Thyroid gland (tissue), 4 donors: ENCODE measurements at regions not wholly inside any gene's neighbourhood (a gene's known extent, or its start where the extent isn't known, plus 50 kb on each side); places are given as distances from the start of the nearest gene placed in this dataset.

ENCODE experiments used
- CTCF ChIP-seq, 6 experiments: fragments of 200-600 bp in 3 of 6; fragments of 450-650 bp in 3 of 6; sonication (generic) in 3 of 6; IDR thresholded peaks; one replicate each; pipeline ENCODE4 v1.5.1; 2016 to 2019; ENCODE audit warnings: antibody characterized with exemption in 6 of 6, mild to moderate bottlenecking in 2 of 6, inconsistent platforms in 1 of 6, moderate library complexity in 1 of 6
- POLR2A ChIP-seq, 2 donors: fragments of 450-650 bp; IDR thresholded peaks; one replicate each; pipeline ENCODE4 v1.6.1; 2017; ENCODE audit warnings: antibody characterized with exemption in 2 of 2, mild to moderate bottlenecking in 2 of 2, moderate library complexity in 1 of 2

- TF ChIP-seq CTCF (IDR thresholded peaks at IDR 0.05), result no peak
- no peak for TF ChIP-seq POLR2A (IDR thresholded peaks at IDR 0.05)
These were observed 122.9 kb upstream of the SLC22A23 start for GRCh38 chr6:3579652-3580175.
